ENCODE measurements at regions not wholly inside any gene's neighbourhood (a gene's known extent, or its start where the extent isn't known, plus 50 kb on each side); places are given as distances from the start of the nearest gene placed in this dataset.

DNA sequence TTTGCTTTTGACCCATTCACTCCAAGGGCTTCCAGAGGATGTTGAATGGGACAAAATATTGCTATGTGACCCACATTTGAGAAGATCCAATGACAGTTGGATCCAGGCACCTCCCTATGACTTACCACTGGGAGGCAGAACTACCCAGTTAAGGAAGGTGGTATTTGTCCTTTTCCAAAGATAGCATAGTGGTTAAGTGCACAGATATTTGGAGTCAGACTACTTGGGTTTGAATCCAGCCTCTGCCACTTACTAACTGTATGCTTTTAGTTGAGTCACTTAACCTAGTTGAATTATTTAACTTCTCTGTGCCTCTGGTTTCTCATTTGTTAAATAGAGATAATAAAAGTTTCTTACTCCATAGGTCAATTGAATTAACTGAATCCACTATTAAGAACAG lies 74.5 kb upstream of the PALM2AKAP2 start:
- no peak for DNase-seq (ENCODE audit: low read depth, low spot score)
- TF ChIP-seq EZH2 (IDR thresholded peaks at IDR 0.05) (no peak), POLR2AphosphoS5 (IDR thresholded peaks at IDR 0.05; ENCODE audit: borderline replicate concordance, low read depth, low read length) (no peak), FOXP2 (optimal IDR thresholded peaks at IDR 0.05; ENCODE audit: control extremely low read depth, extremely low read length, insufficient read depth) (no peak)
- Histone ChIP-seq H3K27ac (no peak overlapping the region), H3K9ac (ENCODE audit: insufficient read length) (no peak overlapping the region), H3K9me3 (ENCODE audit: low read depth, low read length) (no peaks in the 10 kb centered on the region), H3K4me3 (no peak overlapping the region), H3K36me3 (ENCODE audit: insufficient read depth, low read length) (no peaks in the 10 kb centered on the region)

DNA sequence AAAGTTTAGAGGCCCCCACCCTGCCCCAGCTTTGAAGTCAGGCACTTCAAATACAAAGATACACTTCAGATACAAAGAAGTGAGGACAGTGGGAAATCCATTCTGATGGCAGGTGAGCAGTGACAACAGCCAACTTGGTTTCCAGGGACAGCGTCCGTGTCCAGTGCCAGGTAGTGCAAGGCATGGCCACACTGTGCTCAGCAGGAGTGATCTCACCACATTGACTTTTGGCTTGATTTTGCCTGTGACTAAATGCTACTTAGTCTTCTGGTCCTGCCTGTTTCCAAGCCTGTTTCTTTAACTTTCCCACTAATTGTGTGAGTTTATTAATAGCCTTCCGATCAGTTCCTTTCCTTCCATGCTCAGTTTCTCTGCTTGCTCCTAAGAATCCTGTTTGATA lies 72.6 kb upstream of the PALM2AKAP2 start:
- TF ChIP-seq FOXP2 (optimal IDR thresholded peaks at IDR 0.05; ENCODE audit: control extremely low read depth, extremely low read length, insufficient read depth) (no peak), POLR2AphosphoS5 (IDR thresholded peaks at IDR 0.05; ENCODE audit: borderline replicate concordance, low read depth, low read length) (no peak), EZH2 (IDR thresholded peaks at IDR 0.05) (no peak)
- Histone ChIP-seq H3K27ac (no peak overlapping the region), H3K9ac (ENCODE audit: insufficient read length) (no peak overlapping the region), H3K4me3 (no peak overlapping the region), H3K36me3 (ENCODE audit: insufficient read depth, low read length) (no peaks in the 10 kb centered on the region), H3K9me3 (ENCODE audit: low read depth, low read length) (no peaks in the 10 kb centered on the region)
- no peak for DNase-seq (ENCODE audit: low read depth, low spot score)

DNA sequence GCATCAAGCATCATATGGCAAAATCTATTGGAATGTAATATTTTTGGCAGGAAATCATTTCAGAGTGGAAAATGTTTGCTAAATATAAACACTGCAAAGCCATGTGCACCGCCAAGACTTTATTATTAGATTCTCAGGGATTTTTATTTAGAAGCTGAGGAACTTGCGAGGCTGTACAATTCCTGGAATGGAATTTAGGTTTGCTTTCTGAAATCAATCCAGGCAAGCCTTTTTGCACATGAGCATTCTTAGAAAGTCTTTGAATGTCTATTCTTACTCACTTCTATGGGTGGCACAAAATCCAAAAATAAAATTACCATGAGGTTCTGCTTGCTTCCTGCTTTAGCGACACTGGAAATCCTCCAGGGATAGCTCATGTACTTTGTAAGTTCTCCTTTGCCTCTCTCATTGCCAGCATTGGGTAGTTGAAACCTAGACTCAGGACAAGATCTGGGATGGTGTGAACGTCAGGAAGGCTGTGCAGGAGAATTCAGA lies 71.5 kb upstream of the PALM2AKAP2 start:
- DNase-seq (ENCODE audit: low read depth, low spot score): no peak
- no peak overlapping the region for H3K27ac ChIP-seq
- TF ChIP-seq EZH2 (IDR thresholded peaks at IDR 0.05) (no peak), POLR2AphosphoS5 (IDR thresholded peaks at IDR 0.05; ENCODE audit: borderline replicate concordance, low read depth, low read length) (no peak), FOXP2 (optimal IDR thresholded peaks at IDR 0.05; ENCODE audit: control extremely low read depth, extremely low read length, insufficient read depth) (no peak)

DNA sequence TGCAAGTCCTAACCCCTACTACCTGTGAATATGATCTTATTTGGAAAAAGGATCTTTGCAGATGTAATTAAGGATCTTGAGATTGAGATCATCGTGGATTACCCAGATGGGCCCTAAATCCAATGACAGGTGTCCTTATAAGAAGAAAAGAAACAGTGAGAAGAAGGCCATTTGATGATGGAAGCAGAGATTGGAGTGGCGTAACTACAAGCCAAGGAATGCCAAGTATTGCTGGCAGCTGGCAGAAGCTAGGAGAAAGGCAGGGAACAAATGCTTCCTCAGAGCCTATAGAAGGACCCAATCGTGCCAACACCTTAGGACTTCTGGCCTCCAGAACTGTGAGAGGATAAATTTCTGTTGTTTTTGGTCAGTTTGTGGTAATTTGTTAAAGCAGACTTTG lies 70.1 kb upstream of the PALM2AKAP2 start:
- no peak overlapping the region for H3K27ac ChIP-seq
- H3K36me3 ChIP-seq (ENCODE audit: insufficient read depth, low read length): no peaks in the 10 kb centered on the region
- no peak overlapping the region for H3K9ac ChIP-seq (ENCODE audit: insufficient read length)
- H3K4me3 ChIP-seq: no peak overlapping the region
- no peak for DNase-seq (ENCODE audit: low read depth, low spot score)
- TF ChIP-seq EZH2 (IDR thresholded peaks at IDR 0.05): no peak
- TF ChIP-seq FOXP2 (optimal IDR thresholded peaks at IDR 0.05; ENCODE audit: control extremely low read depth, extremely low read length, insufficient read depth): no peak
- TF ChIP-seq POLR2AphosphoS5 (IDR thresholded peaks at IDR 0.05; ENCODE audit: borderline replicate concordance, low read depth, low read length): no peak
- H3K9me3 ChIP-seq (ENCODE audit: low read depth, low read length): no peaks in the 10 kb centered on the region

More for the DNA sequence above, 71.5 kb upstream of the PALM2AKAP2 start:
- no peak overlapping the region for H3K4me3 ChIP-seq
- H3K9me3 ChIP-seq (ENCODE audit: low read depth, low read length): no peaks in the 10 kb centered on the region
- no peak overlapping the region for H3K9ac ChIP-seq (ENCODE audit: insufficient read length)
- H3K36me3 ChIP-seq (ENCODE audit: insufficient read depth, low read length): no peaks in the 10 kb centered on the region

DNA sequence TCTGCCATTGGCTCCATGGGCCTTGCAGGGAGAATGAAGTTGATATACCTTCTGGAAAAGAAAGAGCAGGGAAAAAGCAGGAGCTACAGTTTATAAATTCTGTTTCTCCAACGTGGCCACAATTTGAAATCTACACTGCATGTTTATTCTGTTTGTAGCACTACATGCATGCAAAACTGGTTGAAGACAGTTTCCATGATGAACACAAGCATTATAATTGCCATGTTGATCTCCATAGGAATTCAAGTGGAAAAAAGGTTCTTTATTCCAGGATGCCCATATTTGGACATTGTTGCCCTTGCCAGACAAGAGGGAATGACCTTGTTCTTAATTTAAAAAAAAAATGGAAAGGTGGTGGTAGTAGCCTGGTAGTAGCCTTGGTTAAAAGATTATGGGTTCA lies 69.2 kb upstream of the PALM2AKAP2 start:
- H3K9ac ChIP-seq (ENCODE audit: insufficient read length): no peak overlapping the region
- H3K36me3 ChIP-seq (ENCODE audit: insufficient read depth, low read length): no peaks in the 10 kb centered on the region
- DNase-seq (ENCODE audit: low read depth, low spot score): no peak
- no peak overlapping the region for H3K4me3 ChIP-seq
- TF ChIP-seq POLR2AphosphoS5 (IDR thresholded peaks at IDR 0.05; ENCODE audit: borderline replicate concordance, low read depth, low read length) (no peak), FOXP2 (optimal IDR thresholded peaks at IDR 0.05; ENCODE audit: control extremely low read depth, extremely low read length, insufficient read depth) (no peak), EZH2 (IDR thresholded peaks at IDR 0.05) (no peak)
- no peak overlapping the region for H3K27ac ChIP-seq
- no peaks in the 10 kb centered on the region for H3K9me3 ChIP-seq (ENCODE audit: low read depth, low read length)

DNA sequence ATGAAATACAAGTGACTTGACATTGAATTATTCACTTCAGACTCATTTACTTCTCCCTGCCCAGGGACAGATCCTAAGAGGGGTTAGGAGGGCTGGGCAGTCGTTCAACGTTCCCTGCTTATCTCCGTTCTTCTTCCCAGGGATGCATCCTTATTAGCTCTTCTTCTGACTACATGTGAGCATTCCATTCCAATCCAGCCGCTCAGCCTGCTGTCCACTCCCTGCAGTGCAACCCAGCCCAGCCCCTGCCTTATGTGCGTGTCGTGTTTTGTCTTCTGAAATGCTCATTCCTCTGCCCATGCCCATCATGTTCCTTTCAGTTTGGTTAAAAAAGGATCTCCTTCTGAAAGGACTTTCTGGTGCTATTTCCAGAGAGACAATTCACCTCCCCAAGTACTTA lies 64.7 kb upstream of the PALM2AKAP2 start:
- no peaks in the 10 kb centered on the region for H3K9me3 ChIP-seq (ENCODE audit: low read depth, low read length)
- no peak overlapping the region for H3K27ac ChIP-seq
- TF ChIP-seq EZH2 (IDR thresholded peaks at IDR 0.05) (no peak), FOXP2 (optimal IDR thresholded peaks at IDR 0.05; ENCODE audit: control extremely low read depth, extremely low read length, insufficient read depth) (no peak), POLR2AphosphoS5 (IDR thresholded peaks at IDR 0.05; ENCODE audit: borderline replicate concordance, low read depth, low read length) (no peak)
- no peaks in the 10 kb centered on the region for H3K36me3 ChIP-seq (ENCODE audit: insufficient read depth, low read length)
- DNase-seq (ENCODE audit: low read depth, low spot score): no peak
- no peak overlapping the region for H3K4me3 ChIP-seq
- no peak overlapping the region for H3K9ac ChIP-seq (ENCODE audit: insufficient read length)

DNA sequence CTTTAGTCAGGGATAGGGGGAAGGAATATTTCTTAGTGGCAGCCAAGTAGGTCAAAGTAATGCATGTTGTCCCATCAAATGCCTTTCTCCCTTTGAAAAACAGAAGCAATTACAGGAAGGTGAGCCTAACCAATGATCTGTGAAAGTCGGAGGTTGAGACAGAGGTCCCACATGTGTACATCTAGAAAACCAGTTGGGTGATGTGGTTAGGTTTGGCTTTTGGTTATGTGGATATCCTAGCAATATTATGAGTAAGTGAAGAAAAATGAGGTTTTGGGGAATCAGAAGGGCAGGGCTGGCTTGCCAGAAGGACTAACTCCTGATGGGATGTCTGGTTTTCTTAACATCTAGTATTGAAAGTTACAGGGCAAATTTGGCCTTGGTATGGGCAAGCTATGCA lies 63.4 kb upstream of the PALM2AKAP2 start:
- DNase-seq (ENCODE audit: low read depth, low spot score): no peak
- Histone ChIP-seq H3K4me3 (no peak overlapping the region), H3K9ac (ENCODE audit: insufficient read length) (no peak overlapping the region), H3K9me3 (ENCODE audit: low read depth, low read length) (no peaks in the 10 kb centered on the region), H3K27ac (no peak overlapping the region), H3K36me3 (ENCODE audit: insufficient read depth, low read length) (no peaks in the 10 kb centered on the region)
- TF ChIP-seq POLR2AphosphoS5 (IDR thresholded peaks at IDR 0.05; ENCODE audit: borderline replicate concordance, low read depth, low read length) (no peak), FOXP2 (optimal IDR thresholded peaks at IDR 0.05; ENCODE audit: control extremely low read depth, extremely low read length, insufficient read depth) (no peak), EZH2 (IDR thresholded peaks at IDR 0.05) (no peak)

DNA sequence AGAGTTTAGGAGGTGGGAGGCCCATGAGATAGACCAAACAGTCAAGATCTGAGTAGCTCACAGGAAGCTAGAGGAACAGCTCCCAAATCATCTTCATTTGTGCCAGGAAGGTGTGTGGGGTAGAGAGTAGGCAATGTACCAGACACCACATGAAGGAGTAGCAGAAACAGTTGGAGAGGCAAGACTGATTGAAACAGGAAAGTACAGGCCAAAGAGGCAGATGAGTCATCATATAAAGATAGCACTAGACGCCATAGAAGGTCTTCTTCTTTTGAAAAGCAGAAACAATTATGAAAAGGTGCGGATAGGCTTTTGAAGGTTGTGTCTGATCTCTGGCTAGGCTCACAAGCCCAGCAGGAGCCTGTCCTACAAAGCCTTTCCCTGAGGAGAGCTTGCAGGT lies 62.7 kb upstream of the PALM2AKAP2 start:
- Histone ChIP-seq H3K4me3 (no peak overlapping the region), H3K9ac (ENCODE audit: insufficient read length) (no peak overlapping the region), H3K27ac (no peak overlapping the region), H3K9me3 (ENCODE audit: low read depth, low read length) (no peaks in the 10 kb centered on the region), H3K36me3 (ENCODE audit: insufficient read depth, low read length) (no peaks in the 10 kb centered on the region)
- DNase-seq (ENCODE audit: low read depth, low spot score): no peak
- TF ChIP-seq EZH2 (IDR thresholded peaks at IDR 0.05) (no peak), POLR2AphosphoS5 (IDR thresholded peaks at IDR 0.05; ENCODE audit: borderline replicate concordance, low read depth, low read length) (no peak), FOXP2 (optimal IDR thresholded peaks at IDR 0.05; ENCODE audit: control extremely low read depth, extremely low read length, insufficient read depth) (no peak)

DNA sequence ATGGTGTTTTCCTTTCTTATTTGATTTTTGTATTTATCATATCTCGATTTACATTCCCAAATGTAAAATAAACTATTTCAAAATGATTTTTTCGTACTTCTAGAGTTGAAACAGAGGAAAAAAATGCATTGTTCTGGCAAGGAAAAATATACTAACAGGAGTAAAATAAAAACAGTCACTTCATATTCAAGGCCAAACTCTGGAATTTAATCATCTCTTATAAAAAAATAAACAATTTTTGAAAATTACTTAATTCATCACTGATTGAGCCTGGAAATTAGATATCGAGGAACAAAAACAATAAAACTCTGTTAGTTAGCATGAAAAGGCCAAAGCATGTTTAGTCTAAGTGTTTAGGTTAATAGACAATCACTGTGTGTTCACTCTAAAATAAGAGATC lies 61.1 kb upstream of the PALM2AKAP2 start:
- no peak for TF ChIP-seq FOXP2 (optimal IDR thresholded peaks at IDR 0.05; ENCODE audit: control extremely low read depth, extremely low read length, insufficient read depth)
- TF ChIP-seq POLR2AphosphoS5 (IDR thresholded peaks at IDR 0.05; ENCODE audit: borderline replicate concordance, low read depth, low read length): no peak
- TF ChIP-seq EZH2 (IDR thresholded peaks at IDR 0.05): no peak
- Histone ChIP-seq H3K36me3 (ENCODE audit: insufficient read depth, low read length) (no peaks in the 10 kb centered on the region), H3K27ac (no peak overlapping the region), H3K9me3 (ENCODE audit: low read depth, low read length) (no peaks in the 10 kb centered on the region), H3K9ac (ENCODE audit: insufficient read length) (no peak overlapping the region), H3K4me3 (no peak overlapping the region)
- no peak for DNase-seq (ENCODE audit: low read depth, low spot score)

All from SK-N-MC (cell line).